TTC549 (cell line): ENCODE measurements at regions not wholly inside any gene's neighbourhood (a gene's known extent, or its start where the extent isn't known, plus 50 kb on each side); places are given as distances from the start of the nearest gene placed in this dataset.

Experiments used
- FAIRE-seq: peaks from 2 replicates; lab custom pipeline; 2012; peaks lifted over from hg19 to GRCh38; lab: Jason Lieb, UNC

GRCh38 chr4:29128810-29129209 lies 1591.4 kb upstream of the PCDH7 start:
- FAIRE-seq = no peak

GRCh38 chr4:29131304-29131703 lies 1588.9 kb upstream of the PCDH7 start:
- FAIRE-seq = no peak

GRCh38 chr4:29142708-29143107 lies 1577.5 kb upstream of the PCDH7 start:
- FAIRE-seq = no peak

GRCh38 chr4:29151584-29151983 lies 1568.6 kb upstream of the PCDH7 start:
- no peak for FAIRE-seq

- FAIRE-seq = no peak
Observed at GRCh38 chr4:29153642-29154041, 1566.5 kb upstream of the PCDH7 start.

- FAIRE-seq = no peak
Observed at GRCh38 chr4:29175291-29175690, 1544.9 kb upstream of the PCDH7 start.

GRCh38 chr4:29199025-29199424 lies 1521.1 kb upstream of the PCDH7 start:
- FAIRE-seq = peak; percentile 29

- FAIRE-seq = no peak
Observed at GRCh38 chr4:29199485-29199884, 1520.7 kb upstream of the PCDH7 start.

GRCh38 chr4:29213020-29213419 lies 1507.1 kb upstream of the PCDH7 start:
- no peak for FAIRE-seq

- no peak for FAIRE-seq
Observed at GRCh38 chr4:29220761-29221160, 1499.4 kb upstream of the PCDH7 start.

GRCh38 chr4:29224911-29225310 lies 1495.3 kb upstream of the PCDH7 start:
- no peak for FAIRE-seq

GRCh38 chr4:29240641-29241040 lies 1479.5 kb upstream of the PCDH7 start:
- peak; percentile 61 for FAIRE-seq

GRCh38 chr4:29243054-29243453 lies 1477.1 kb upstream of the PCDH7 start:
- no peak for FAIRE-seq

GRCh38 chr4:29243851-29244250 lies 1476.3 kb upstream of the PCDH7 start:
- no peak for FAIRE-seq

GRCh38 chr4:29259556-29259955 lies 1460.6 kb upstream of the PCDH7 start:
- FAIRE-seq = no peak

- no peak for FAIRE-seq
Observed at GRCh38 chr4:29262986-29263385, 1457.2 kb upstream of the PCDH7 start.

GRCh38 chr4:29276150-29276549 lies 1444.0 kb upstream of the PCDH7 start:
- no peak for FAIRE-seq

GRCh38 chr4:29277381-29277780 lies 1442.8 kb upstream of the PCDH7 start:
- no peak for FAIRE-seq

GRCh38 chr4:29278585-29278984 lies 1441.6 kb upstream of the PCDH7 start:
- FAIRE-seq = no peak

- FAIRE-seq = no peak
Observed at GRCh38 chr4:29289118-29289517, 1431.1 kb upstream of the PCDH7 start.

GRCh38 chr4:29295280-29295679 lies 1424.9 kb upstream of the PCDH7 start:
- FAIRE-seq = no peak

- no peak for FAIRE-seq
Observed at GRCh38 chr4:29304595-29304994, 1415.6 kb upstream of the PCDH7 start.

- no peak for FAIRE-seq
Observed at GRCh38 chr4:29307256-29307655, 1412.9 kb upstream of the PCDH7 start.

- FAIRE-seq = no peak
Observed at GRCh38 chr4:29307755-29308154, 1412.4 kb upstream of the PCDH7 start.

GRCh38 chr4:29309050-29309449 lies 1411.1 kb upstream of the PCDH7 start:
- FAIRE-seq = no peak
